NCI-H2227 (cell line): ENCODE measurements at regions not wholly inside any gene's neighbourhood (a gene's known extent, or its start where the extent isn't known, plus 50 kb on each side); places are given as distances from the start of the nearest gene placed in this dataset.

Experiments
- DNase-seq: peaks from one replicate; lab custom pipeline; 2025; ENCODE audit not compliant: unreplicated experiment; lab: John Stamatoyannopoulos, UW

- DNase-seq, result peak; percentile 6
Measured at GRCh38 chr21:38688068-38688467, 117.7 kb upstream of the ETS2 start.

DNA sequence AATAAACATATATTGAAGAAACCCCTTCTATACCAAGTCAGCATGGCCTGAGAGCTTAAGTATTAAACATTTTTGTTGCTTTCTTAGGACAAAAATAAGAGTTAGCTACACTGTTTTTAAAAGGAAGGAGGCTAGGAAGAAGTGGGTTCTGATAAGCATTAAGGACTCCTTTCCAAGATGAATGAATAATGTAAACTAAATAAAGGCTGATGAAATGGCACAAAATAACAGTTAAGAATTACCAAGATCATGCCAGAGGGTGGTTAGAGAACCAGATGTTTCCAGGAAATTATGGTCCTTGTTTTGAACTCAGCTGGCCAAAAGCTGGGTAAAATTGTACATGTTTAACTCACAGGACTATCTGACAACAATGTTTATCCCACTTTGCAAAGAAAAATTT, 114.1 kb upstream of the ETS2 start:
- DNase-seq, result no peak

GRCh38 chr21:38696579-38696978, 109.2 kb upstream of the ETS2 start:
- DNase-seq, result no peak

- no peak for DNase-seq
Measured at GRCh38 chr21:38699048-38699447, 106.7 kb upstream of the ETS2 start.

GRCh38 chr21:38702196-38702595, 103.5 kb upstream of the ETS2 start:
- no peak for DNase-seq

DNA sequence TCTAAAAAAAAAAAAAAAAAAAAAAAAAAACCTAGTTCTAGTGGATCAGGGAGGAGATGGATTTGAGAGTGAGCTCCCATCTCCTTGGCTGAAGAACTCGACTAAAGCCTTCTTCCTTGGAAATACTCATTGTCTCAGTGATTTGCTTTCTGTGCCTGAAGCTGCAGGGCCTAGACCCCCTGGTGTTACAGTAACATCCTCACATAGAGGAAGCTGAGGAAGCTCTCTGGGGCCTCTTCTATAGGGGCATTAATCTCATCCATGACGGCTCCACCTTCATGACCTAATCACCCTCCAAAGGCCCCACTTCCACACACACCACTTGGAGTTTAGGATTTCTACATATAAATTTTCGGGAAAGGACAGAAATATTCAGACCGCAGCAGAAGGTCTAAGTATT, 95.9 kb upstream of the ETS2 start:
- DNase-seq, result no peak

DNA sequence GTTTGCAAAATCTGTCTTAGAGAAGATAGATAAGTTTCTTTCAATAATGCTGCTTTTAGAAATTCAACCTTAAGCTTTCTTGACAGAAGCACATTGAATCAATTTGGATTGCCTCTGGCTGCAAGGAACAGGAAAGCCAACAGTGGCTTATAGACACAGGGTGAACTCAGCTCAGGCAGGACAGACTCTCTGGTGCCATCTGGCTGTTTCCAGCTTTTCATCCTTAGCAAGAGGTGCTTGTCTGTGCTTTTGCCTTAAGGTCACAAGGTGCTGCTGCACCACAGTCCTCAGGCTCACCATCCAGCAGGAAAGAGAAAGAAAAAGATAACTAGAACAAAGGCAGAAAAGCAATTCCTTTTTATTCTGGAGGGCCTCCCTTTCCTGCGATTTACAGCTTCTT, 93.7 kb upstream of the ETS2 start:
- DNase-seq, result no peak

GRCh38 chr21:38712664-38713063, 93.1 kb upstream of the ETS2 start:
- no peak for DNase-seq

DNA sequence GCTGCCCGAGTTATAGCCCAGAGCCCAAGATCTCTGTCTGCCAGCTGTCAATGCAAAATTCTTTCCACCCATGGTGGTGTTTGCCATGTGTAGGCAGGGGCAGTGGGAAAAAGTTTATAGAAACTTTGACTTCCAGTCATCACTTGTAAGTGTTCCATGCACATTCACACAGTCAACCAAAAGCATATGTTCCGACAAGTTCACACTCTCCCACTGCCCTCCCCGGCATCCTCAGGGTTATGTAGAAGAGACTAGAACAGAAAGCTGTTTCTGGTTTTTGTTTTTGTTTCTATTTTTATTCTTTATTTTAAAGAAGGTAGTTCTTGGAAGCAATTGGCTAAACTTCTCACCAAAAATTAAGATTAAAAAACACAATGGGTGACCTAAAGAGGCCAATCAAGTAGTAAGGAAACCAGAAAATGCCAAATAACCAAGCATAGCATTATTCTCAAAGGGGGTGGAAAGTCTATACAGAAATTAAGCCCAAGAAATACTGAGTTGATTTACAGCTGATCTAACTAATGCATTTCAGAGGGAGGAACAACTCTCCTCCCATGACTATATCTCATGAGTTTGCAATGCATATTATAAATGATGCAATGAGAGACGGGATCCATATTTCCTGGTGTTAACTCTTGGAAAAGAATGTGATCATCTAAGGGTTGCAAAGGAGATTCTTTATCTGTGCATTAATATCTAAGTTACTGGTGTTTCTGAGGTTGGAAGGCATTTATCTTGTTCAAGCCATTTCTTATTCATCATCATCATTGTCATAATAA, 91.5 kb upstream of the ETS2 start:
- DNase-seq, result no peak

- no peak for DNase-seq
Measured at GRCh38 chr21:38714999-38715398, 90.7 kb upstream of the ETS2 start.

DNA sequence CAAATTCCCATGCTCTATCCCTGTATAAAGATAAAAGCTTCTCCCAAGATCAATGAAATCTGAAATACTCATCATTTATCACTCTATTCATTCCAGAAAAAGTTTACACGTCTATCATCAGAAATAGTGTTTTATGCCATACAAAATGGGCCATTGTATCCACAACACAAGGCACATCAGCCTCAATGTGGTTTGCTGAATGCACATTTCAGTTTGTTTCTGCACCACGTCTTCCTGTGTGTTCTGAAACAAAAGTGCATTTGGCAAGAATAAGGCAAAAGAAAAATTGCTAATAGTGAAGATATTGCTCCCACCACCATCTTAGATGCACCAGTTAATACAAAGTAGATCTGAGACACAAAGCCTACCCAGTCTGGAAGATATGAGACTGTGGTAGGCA, 89.6 kb upstream of the ETS2 start:
- no peak for DNase-seq

DNA sequence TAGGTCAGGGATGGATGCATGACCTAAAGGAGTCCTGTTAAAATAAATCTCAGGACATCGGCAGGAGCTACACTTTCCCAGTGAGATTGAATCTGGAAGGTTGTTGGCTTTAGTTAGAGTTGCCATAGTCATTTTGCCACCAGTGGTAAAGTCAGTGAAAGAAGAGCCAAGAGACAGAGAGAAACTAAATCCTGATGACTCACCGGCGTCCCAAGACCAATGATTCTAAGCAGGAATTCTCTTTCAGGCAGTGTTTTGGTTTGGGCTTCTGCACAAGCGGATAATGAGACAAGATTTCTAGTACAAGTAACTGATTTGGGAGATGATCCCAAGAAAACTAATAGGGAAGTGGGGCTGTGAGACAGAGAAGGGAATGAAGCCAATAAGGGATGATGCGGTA, 88.8 kb upstream of the ETS2 start:
- no peak for DNase-seq

- no peak for DNase-seq
Measured at GRCh38 chr21:38718481-38718880, 87.2 kb upstream of the ETS2 start.

DNA sequence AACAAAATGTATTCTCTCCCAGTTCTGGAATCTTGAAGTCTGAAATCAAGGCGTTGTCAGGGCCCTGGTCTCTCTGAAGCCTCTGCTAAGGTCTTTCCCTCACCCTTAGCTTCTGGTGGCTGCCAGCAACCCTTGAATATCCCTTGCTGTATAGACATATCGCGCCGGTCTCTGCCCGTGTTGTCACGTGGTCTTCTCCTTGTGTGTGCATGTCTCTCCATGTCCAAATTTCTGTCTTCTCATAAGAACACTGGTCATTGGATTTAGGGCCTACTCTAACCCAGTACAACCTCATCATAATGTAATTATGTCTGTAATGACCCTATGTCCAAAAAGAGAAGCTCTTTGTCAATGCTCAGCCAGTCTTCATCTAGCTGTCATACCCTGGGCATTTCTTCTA, 85.7 kb upstream of the ETS2 start:
- no peak for DNase-seq

- DNase-seq, result no peak
Measured at GRCh38 chr21:38721055-38721454, 84.7 kb upstream of the ETS2 start.

GRCh38 chr21:38721958-38722357, 83.8 kb upstream of the ETS2 start:
- DNase-seq, result no peak

DNA sequence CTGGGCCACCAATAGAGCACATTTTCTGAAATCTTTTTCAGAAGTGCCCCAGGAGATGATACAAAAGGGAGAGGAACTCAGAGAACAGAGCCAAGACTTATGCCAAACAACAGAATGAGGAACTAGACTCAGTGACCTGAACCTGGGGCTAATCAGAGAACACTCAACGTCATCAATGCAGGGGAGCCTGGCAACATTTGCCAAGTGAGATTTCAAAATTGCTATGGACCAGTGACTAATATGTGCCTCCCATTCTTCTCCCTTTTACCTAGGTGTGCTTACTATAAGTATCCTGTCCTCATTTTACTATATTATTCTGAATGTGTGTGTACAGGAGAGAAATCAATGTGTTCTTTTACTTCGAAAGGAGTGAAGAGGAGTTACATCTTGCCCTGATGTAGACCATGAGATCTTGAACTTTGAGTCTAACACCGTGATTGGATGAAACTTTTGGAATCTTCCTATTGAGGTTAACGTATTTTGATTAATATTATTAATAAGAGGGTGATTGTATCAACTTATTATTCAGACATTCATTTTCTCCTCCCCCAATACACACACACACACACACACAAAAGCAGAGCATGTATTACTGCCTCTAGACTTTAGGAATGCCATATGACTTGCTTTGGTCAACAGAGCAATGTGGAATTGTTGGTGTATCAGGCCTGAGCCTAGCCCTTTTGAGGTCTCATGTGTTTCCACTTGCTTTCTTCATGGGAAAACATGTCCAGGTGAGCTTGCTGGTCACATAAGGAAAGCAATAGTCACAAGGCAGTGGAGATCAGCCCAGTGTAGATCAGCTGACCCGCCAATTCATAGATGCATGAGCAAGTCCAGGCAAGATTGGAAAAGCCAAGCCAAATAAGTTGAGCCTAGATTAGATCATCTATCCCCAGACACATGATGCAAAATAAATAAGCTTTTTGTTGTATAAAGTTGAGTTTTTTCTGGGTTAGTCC, 80.3 kb upstream of the ETS2 start:
- DNase-seq, result no peak

DNA sequence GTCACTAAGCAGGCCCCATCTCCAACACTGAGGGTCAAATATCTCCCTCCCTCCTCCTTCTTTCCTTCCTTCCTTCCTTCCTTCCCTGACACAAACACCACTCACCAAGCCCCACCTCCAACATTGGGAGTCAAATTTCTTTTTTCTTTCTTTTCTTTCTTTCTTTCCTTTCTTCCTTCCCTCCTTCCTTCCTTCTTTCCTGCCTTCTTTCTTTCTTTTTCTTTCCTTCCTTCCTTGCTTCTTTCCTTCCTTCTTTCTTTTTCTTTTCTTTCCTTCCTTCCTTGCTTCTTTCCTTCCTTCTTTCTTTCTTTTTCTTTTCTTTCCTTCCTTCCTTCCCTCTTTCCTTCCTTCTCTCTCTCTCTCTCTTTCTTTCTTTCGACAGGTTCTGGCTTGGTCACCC, 79.2 kb upstream of the ETS2 start:
- no peak for DNase-seq

DNA sequence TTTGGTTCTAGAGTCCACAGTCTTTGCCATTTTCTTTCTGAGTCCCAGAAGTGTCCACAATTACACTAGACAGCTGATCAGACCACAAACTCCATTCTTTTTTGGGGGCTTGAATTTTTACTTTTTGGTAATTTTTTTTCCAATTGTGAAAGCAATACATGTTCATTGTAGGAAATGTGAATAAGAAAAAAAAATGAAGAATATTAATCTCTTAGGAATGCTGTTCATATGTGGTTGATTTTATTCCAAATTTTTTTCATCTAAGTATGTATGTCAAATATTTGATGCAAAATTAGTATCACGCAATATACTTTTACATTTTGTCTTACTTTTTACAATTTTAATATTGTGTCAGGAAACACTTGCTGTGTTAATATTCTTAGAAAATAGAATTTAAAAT, 76.4 kb upstream of the ETS2 start:
- DNase-seq, result no peak

- no peak for DNase-seq
Measured at GRCh38 chr21:38729754-38730379, 75.9 kb upstream of the ETS2 start.

GRCh38 chr21:38733972-38734546, 71.7 kb upstream of the ETS2 start:
- DNase-seq, result peak; percentile 83
